OCI-LY7 (cell line): ENCODE measurements at regions not wholly inside any gene's neighbourhood (a gene's known extent, or its start where the extent isn't known, plus 50 kb on each side); places are given as distances from the start of the nearest gene placed in this dataset.

Experiments
- BruUV-seq: library from RNA; stranded (reverse); fragments of 400-500 nt; replicated peaks from 2 replicates; lab custom pipeline; 2021; lab: Mats Ljungman, UMichigan
- CTCF ChIA-PET: fragments of 300-600 bp; sonication (Branson Sonifier 250); formaldehyde crosslinking; loops from one replicate; lab custom pipeline; 2022; ENCODE audit warnings: antibody characterized with exemption; ENCODE audit not compliant: unreplicated experiment; lab: Charles Lee
- POLR2A ChIA-PET: fragments of 300-600 bp; sonication (Branson Sonifier 250); formaldehyde crosslinking; loops from one replicate; lab custom pipeline; 2022; ENCODE audit warnings: antibody characterized with exemption; lab: Charles Lee
- DNase-seq: peaks from one replicate; pipeline ENCODE4 v3.0.0-alpha.2; 2015; ENCODE audit warnings: low spot score
- H2AFZ ChIP-seq: fragments of 200-600 bp; sonication (generic), shearing (Covaris generic); 2 replicates; pipeline ENCODE4 v1.6.1; 2014; ENCODE audit warnings: mild to moderate bottlenecking, antibody characterized with exemption, low read length, moderate library complexity
- H3K27ac ChIP-seq: fragments of 200-600 bp; sonication (generic); 2 replicates; pipeline ENCODE4 v1.5.1; 2014; ENCODE audit warnings: mixed run types, low read depth, mild to moderate bottlenecking, moderate library complexity, low read length, inconsistent platforms; ENCODE audit not compliant: poor library complexity, severe bottlenecking
- H3K36me3 ChIP-seq: fragments of 200-600 bp; sonication (generic); 2 replicates; pipeline ENCODE4 v1.6.1; 2014; ENCODE audit warnings: mild to moderate bottlenecking, antibody characterized with exemption, low read length, moderate library complexity, mixed read lengths; ENCODE audit not compliant: insufficient read depth
- H3K4me1 ChIP-seq: fragments of 200-600 bp; sonication (generic); 2 replicates; pipeline ENCODE4 v1.5.1; 2014; ENCODE audit warnings: mild to moderate bottlenecking, low read length; ENCODE audit not compliant: insufficient read depth, poor library complexity, severe bottlenecking
- H3K4me2 ChIP-seq: fragments of 200-600 bp; sonication (generic); 2 replicates; pipeline ENCODE4 v1.6.1; 2014; ENCODE audit warnings: mild to moderate bottlenecking, low read length
- H3K4me3 ChIP-seq: fragments of 200-600 bp; sonication (generic); 2 replicates; pipeline ENCODE4 v1.5.1; 2014; ENCODE audit warnings: mild to moderate bottlenecking, low read depth, low read length; ENCODE audit not compliant: poor library complexity, severe bottlenecking
- H3K79me2 ChIP-seq: fragments of 200-600 bp; sonication (generic); 2 replicates; pipeline ENCODE4 v1.6.1; 2016; ENCODE audit warnings: low read depth, mild to moderate bottlenecking, low read length, moderate library complexity, mixed read lengths; ENCODE audit not compliant: insufficient read depth
- H3K9me2 ChIP-seq: fragments of 200-600 bp; sonication (generic); 2 replicates; pipeline ENCODE4 v1.6.1; 2016; ENCODE audit warnings: mild to moderate bottlenecking, low read length, mixed read lengths; ENCODE audit not compliant: insufficient read depth
- H3K9me3 ChIP-seq: fragments of 200-600 bp; sonication (generic); 2 replicates; pipeline ENCODE4 v1.6.1; 2014; ENCODE audit warnings: mild to moderate bottlenecking, mixed run types, low read length, mixed read lengths
- H4K20me1 ChIP-seq: fragments of 200-600 bp; sonication (generic); 2 replicates; pipeline ENCODE4 v1.6.1; 2014; ENCODE audit warnings: mild to moderate bottlenecking, antibody characterized with exemption, low read length, moderate library complexity, mixed read lengths; ENCODE audit not compliant: insufficient read depth
- CTCF ChIP-seq: fragments of 200-600 bp; sonication (generic); conservative IDR thresholded peaks from 2 replicates; pipeline ENCODE4 v1.5.1; 2014; ENCODE audit warnings: mild to moderate bottlenecking, antibody characterized with exemption, low read length, moderate library complexity, mixed read lengths
- EZH2phosphoT487 ChIP-seq: fragments of 200-600 bp; sonication (generic); IDR thresholded peaks from 2 replicates; pipeline ENCODE4 v1.6.1; 2018; ENCODE audit warnings: low read depth, borderline replicate concordance, mild to moderate bottlenecking, mixed run types, antibody characterized with exemption, low read length, moderate library complexity, mixed read lengths
- intact Hi-C: fragments of 100-400 bp; cut with micrococcal nuclease; formaldehyde crosslinking; loops from one replicate; pipeline ENCODE4 v1.10.0; 2022; ENCODE audit not compliant: unreplicated experiment

DNA sequence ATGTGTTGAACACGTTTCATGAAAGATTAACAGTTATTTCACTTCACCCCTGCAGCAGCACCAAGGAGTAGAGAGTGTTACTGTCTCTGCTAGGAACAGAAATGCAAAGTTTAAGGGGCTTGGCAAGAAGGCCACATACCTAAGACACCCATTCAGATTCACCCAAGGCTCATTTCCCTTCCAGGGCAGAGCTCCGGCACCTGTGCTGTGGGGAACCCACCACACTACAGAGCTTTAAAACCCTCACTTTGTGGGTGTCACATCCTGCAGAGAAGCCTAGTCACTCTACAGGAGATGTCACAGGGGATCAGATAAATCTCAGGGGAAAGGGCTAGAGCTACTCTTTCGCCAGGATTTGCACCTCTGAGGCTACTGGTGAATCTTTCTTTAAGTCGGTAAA, 176.1 kb upstream of the KLF6 start:
- Histone ChIP-seq H3K4me1 (no peaks in the 10 kb centered on the region), H3K9me2 (no peaks in the 10 kb centered on the region), H3K4me2 (no peak overlapping the region), H3K79me2 (no peaks in the 10 kb centered on the region), H3K9me3 (no peaks in the 10 kb centered on the region), H3K36me3 (no peaks in the 10 kb centered on the region), H2AFZ (no peak overlapping the region), H3K27ac (no peak overlapping the region), H3K4me3 (no peak overlapping the region), H4K20me1 (no peaks in the 10 kb centered on the region)
- intact Hi-C loops: no loop called here
- no peak for TF ChIP-seq EZH2phosphoT487
- TF ChIP-seq CTCF: no peak
- CTCF ChIA-PET: no interaction called here
- POLR2A ChIA-PET: interaction anchor here (1.0 kb wide), 1 partner anchor 8 kb away, joined by 3 read pairs; no protein-coding TSS in a partner anchor
- DNase-seq: peak; percentile 2
- no TSS peak for BruUV-seq

DNA sequence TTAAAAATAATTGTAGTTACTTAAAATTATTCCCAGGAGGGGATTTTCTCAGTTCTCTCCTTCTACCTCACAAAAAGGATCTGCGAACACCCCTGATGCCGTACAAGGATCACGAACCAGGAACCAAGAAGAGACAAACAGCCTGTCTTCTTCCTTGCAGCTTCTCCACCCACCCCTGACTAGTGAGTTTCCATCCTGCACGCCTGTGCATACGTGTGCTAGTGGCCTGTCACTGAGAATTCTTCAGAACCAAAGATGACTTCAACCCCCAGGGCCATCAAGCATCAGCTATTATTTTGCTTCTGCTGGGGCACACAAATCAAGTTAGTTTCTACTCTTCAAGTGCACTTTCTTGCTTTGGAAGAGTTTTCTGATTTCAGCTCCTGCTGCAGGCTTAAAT, 175.5 kb upstream of the KLF6 start:
- intact Hi-C loops: no loop called here
- CTCF ChIA-PET: no interaction called here
- Histone ChIP-seq H3K36me3 (no peaks in the 10 kb centered on the region), H3K27ac (no peak overlapping the region), H2AFZ (no peak overlapping the region), H3K4me1 (no peaks in the 10 kb centered on the region), H4K20me1 (no peaks in the 10 kb centered on the region), H3K9me2 (no peaks in the 10 kb centered on the region), H3K9me3 (no peaks in the 10 kb centered on the region), H3K4me2 (no peak overlapping the region), H3K4me3 (no peak overlapping the region), H3K79me2 (no peaks in the 10 kb centered on the region)
- no TSS peak for BruUV-seq
- TF ChIP-seq CTCF (no peak), EZH2phosphoT487 (no peak)
- POLR2A ChIA-PET: interaction anchor here (0.6 to 1.0 kb wide), 3 partner anchors 9 to 832 kb away, joined by 3 read pairs; no protein-coding TSS in a partner anchor
- DNase-seq: no peak

GRCh38 chr10:3959370-3960325, 174.6 kb upstream of the KLF6 start:
- POLR2A ChIA-PET: interaction anchor here (0.6 kb wide), 1 partner anchor 831 kb away, joined by 3 read pairs; no protein-coding TSS in a partner anchor
- Histone ChIP-seq H3K9me2 (no peaks in the 10 kb centered on the region), H3K27ac (no peak overlapping the region), H3K79me2 (no peaks in the 10 kb centered on the region), H4K20me1 (no peaks in the 10 kb centered on the region), H3K4me1 (no peaks in the 10 kb centered on the region), H3K9me3 (no peaks in the 10 kb centered on the region), H3K4me3 (no peak overlapping the region), H3K4me2 (no peak overlapping the region), H3K36me3 (no peaks in the 10 kb centered on the region), H2AFZ (no peak overlapping the region)
- CTCF ChIA-PET: no interaction called here
- TF ChIP-seq EZH2phosphoT487 (no peak), CTCF (no peak)
- no peak for DNase-seq
- BruUV-seq: no TSS peak
- intact Hi-C loops: no loop called here
